MCF 10A (cell line): ENCODE measurements at regions not wholly inside any gene's neighbourhood (a gene's known extent, or its start where the extent isn't known, plus 50 kb on each side); places are given as distances from the start of the nearest gene placed in this dataset.

Experiments used
- BruUV-seq: library from RNA; stranded (reverse); fragments of 400-500 nt; replicated peaks from 2 replicates; lab custom pipeline; 2021; lab: Mats Ljungman, UMichigan
- CTCF ChIA-PET: fragments of 300-600 bp; sonication (Branson Sonifier 250); formaldehyde crosslinking; extraction: SDS; loops from one replicate; lab custom pipeline; 2021; ENCODE audit warnings: antibody characterized with exemption, inconsistent platforms; lab: Yijun Ruan, JAX
- POLR2A ChIA-PET: fragments of 300-600, 350-650 bp; sonication (Branson Sonifier 250); formaldehyde crosslinking; extraction: SDS; loops from one replicate; lab custom pipeline; 2020; ENCODE audit warnings: antibody characterized with exemption, inconsistent platforms; lab: Yijun Ruan, JAX
- DNase-seq: peaks from one replicate; pipeline ENCODE4 v3.0.0-alpha.2; 2018; ENCODE audit not compliant: unreplicated experiment
- H3K27ac Mint-ChIP-seq: one replicate; pipeline ENCODE4 v1.8.0; 2022; ENCODE audit warnings: mild to moderate bottlenecking, low read depth, mixed read lengths; ENCODE audit not compliant: unreplicated experiment
- H3K27me3 Mint-ChIP-seq: one replicate; pipeline ENCODE4 v1.8.0; 2022; ENCODE audit warnings: mixed read lengths; ENCODE audit not compliant: insufficient read depth, unreplicated experiment
- H3K36me3 Mint-ChIP-seq: one replicate; pipeline ENCODE4 v1.8.0; 2022; ENCODE audit warnings: mild to moderate bottlenecking, moderate library complexity, mixed read lengths; ENCODE audit not compliant: insufficient read depth, unreplicated experiment
- H3K4me1 Mint-ChIP-seq: one replicate; pipeline ENCODE4 v1.8.0; 2022; ENCODE audit warnings: mixed read lengths; ENCODE audit not compliant: insufficient read depth, unreplicated experiment
- H3K4me3 Mint-ChIP-seq: one replicate; pipeline ENCODE4 v1.8.0; 2022; ENCODE audit warnings: mild to moderate bottlenecking, moderate library complexity, mixed read lengths; ENCODE audit not compliant: unreplicated experiment
- H3K9me3 Mint-ChIP-seq: one replicate; pipeline ENCODE4 v1.8.0; 2022; ENCODE audit warnings: mixed read lengths; ENCODE audit not compliant: unreplicated experiment
- intact Hi-C: fragments of 100-400 bp; cut with micrococcal nuclease; formaldehyde crosslinking; loops from 2 replicates; pipeline ENCODE4 v1.14.1; 2022
- TF ChIP-seq, protein P1 (sequence below): fragments of 200-600 bp; IDR thresholded peaks from one replicate; pipeline ENCODE4 v1.8.0; 2022; ENCODE audit warnings: antibody characterized with exemption, mild to moderate bottlenecking; ENCODE audit not compliant: unreplicated experiment

DNA sequence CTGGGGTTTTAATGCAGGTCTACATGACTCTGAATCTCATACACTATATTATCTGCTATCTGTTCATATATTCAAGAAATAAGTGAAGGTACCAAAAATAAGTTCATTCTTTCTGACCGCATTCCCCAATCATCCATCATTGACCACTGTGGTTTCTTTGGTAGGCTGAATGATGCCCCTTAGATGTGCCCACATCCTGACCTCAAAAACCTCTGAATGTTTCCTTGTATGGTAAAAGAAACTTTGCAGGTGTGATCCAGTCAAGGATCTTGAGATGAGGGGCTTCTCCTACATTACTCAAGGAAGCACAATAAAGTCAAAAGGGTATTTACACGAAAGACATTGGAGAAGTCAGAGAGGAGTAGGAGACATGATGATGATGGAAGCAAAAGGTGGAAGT, 60.6 kb upstream of the LRRC8B start:
- Mint-ChIP-seq H3K27ac (no peak overlapping the region), H3K27me3 (peaks cover 3% of the 10 kb centered on the region), H3K36me3 (no peaks in the 10 kb centered on the region), H3K4me1 (peaks cover 5% of the 10 kb centered on the region), H3K9me3 (no peaks in the 10 kb centered on the region), H3K4me3 (no peak overlapping the region)
- no peak for DNase-seq
- intact Hi-C loops, result no loop called here
- ChIA-PET POLR2A (no interaction called here), CTCF (interaction anchor here (1.1 to 1.5 kb wide), 3 partner anchors 7 to 480 kb away, joined by 3 to 6 read pairs (median 4); no protein-coding TSS in a partner anchor)
- TF ChIP-seq, protein P1, sequence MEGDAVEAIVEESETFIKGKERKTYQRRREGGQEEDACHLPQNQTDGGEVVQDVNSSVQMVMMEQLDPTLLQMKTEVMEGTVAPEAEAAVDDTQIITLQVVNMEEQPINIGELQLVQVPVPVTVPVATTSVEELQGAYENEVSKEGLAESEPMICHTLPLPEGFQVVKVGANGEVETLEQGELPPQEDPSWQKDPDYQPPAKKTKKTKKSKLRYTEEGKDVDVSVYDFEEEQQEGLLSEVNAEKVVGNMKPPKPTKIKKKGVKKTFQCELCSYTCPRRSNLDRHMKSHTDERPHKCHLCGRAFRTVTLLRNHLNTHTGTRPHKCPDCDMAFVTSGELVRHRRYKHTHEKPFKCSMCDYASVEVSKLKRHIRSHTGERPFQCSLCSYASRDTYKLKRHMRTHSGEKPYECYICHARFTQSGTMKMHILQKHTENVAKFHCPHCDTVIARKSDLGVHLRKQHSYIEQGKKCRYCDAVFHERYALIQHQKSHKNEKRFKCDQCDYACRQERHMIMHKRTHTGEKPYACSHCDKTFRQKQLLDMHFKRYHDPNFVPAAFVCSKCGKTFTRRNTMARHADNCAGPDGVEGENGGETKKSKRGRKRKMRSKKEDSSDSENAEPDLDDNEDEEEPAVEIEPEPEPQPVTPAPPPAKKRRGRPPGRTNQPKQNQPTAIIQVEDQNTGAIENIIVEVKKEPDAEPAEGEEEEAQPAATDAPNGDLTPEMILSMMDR, result no peak
- no TSS peak for BruUV-seq

DNA sequence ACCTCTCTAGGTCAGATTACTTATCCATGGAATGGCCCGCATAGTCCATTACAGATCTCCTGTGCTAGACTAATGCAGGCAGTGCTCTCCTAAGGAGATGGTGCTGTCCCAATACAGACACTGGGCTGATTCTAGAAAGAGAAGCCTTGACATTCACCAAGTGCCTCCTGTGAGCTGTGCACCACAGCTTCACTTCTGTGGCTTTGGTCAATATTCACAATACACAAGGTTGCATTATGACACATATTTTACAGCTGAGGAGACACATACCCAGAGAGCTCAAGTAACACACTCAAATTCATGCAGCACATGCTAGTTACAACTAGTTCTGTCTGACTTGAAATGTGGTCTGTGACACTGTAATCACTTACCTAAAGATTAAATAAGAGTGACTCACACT, 59.4 kb upstream of the LRRC8B start:
- H3K36me3 Mint-ChIP-seq, result no peaks in the 10 kb centered on the region

DNA sequence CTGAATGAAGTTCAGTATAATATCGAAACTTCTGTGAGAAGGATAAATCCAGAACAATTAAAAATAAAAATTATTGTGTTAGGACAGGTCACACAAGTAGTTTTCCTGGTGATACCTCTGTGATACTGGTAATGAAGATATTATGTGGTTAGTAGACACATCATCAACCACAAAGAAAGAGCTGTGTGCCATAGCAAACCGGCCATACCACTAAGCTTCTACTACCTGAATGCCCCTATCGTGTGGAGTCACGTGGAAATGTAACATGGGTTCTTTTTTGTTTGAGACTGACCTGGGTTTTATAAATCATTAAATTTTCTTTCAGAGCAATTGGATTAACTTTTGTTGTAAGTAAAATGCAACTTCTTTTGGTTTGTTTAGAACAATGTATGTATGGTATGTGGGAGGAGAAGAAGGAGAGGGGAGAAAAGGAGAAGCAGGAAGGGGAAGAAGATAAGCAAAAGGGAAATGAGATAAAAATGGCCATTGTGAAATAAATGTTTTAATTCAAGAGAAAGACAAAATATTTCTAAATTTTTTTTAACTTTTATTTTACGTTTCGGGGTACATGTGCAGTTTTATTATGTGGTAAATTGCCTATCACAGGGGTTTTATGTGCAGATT, 58.2 kb upstream of the LRRC8B start:
- TF ChIP-seq, protein P1, result no peak
- Mint-ChIP-seq H3K27ac (no peak overlapping the region), H3K36me3 (no peaks in the 10 kb centered on the region), H3K4me3 (no peak overlapping the region), H3K4me1 (peaks cover 5% of the 10 kb centered on the region), H3K27me3 (peaks cover 18% of the 10 kb centered on the region), H3K9me3 (no peaks in the 10 kb centered on the region)
- DNase-seq, result no peak
- ChIA-PET POLR2A (interaction anchor here (0.6 to 1.6 kb wide), 4 partner anchors 9 to 89 kb away, joined by 3 to 4 read pairs (median 3); no protein-coding TSS in a partner anchor), CTCF (interaction anchor here (0.5 to 1.2 kb wide), 6 partner anchors 9 to 215 kb away, joined by 3 to 6 read pairs (median 4); no protein-coding TSS in a partner anchor)
- intact Hi-C loops, result no loop called here
- no TSS peak for BruUV-seq

More for the DNA sequence above, 59.4 kb upstream of the LRRC8B start:
- BruUV-seq, result no TSS peak
- Mint-ChIP-seq H3K27ac (no peak overlapping the region), H3K9me3 (no peaks in the 10 kb centered on the region), H3K4me3 (no peak overlapping the region), H3K4me1 (peaks cover 5% of the 10 kb centered on the region), H3K27me3 (peaks cover 15% of the 10 kb centered on the region)
- TF ChIP-seq, protein P1, result no peak
- DNase-seq, result peak; percentile 45
- POLR2A ChIA-PET, result interaction anchor here (0.6 to 1.1 kb wide), 3 partner anchors 24 to 440 kb away, joined by 3 to 4 read pairs (median 3); no protein-coding TSS in a partner anchor
- intact Hi-C loops, result no loop called here
- CTCF ChIA-PET, result interaction anchor here (0.6 to 1.5 kb wide), 6 partner anchors 9 to 444 kb away, joined by 3 to 6 read pairs (median 4); no protein-coding TSS in a partner anchor

DNA sequence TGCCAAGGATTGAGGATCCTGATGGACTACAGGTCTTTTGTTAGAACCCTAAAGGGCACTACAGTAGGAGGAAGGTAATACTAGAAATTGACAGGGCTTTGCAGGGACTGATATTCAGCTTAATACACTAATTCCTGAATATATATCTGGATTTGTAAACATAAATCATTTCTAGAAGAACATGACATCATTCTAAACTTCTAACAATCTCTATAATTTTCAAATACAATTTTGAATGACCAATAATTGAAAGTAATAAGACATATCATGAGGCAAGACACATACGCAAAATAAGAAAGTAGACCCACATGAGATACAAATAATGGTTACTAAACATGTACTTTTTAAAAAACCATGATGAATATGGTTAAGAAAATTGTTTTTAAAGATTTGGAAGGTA, 52.4 kb upstream of the LRRC8B start:
- intact Hi-C loops, result no loop called here
- CTCF ChIA-PET, result interaction anchor here (0.6 kb wide), 1 partner anchor 509 kb away, joined by 3 read pairs; no protein-coding TSS in a partner anchor
- BruUV-seq, result no TSS peak
- Mint-ChIP-seq H3K4me3 (no peak overlapping the region), H3K4me1 (no peaks in the 10 kb centered on the region), H3K36me3 (no peaks in the 10 kb centered on the region), H3K9me3 (peaks cover 7% of the 10 kb centered on the region), H3K27me3 (peaks cover 18% of the 10 kb centered on the region), H3K27ac (no peak overlapping the region)
- TF ChIP-seq, protein P1, result no peak
- DNase-seq, result no peak
- POLR2A ChIA-PET, result no interaction called here
